ENCODE measurements at regions not wholly inside any gene's neighbourhood (a gene's known extent, or its start where the extent isn't known, plus 50 kb on each side); places are given as distances from the start of the nearest gene placed in this dataset.
A peak's percentile ranks its signal among the peaks of the same experiment; 100 is the strongest.

- DNase-seq (ENCODE audit: low spot score) = no peak
Observed at GRCh38 chr9:17894501-17895160, 315.8 kb downstream of the SH3GL2 start.

GRCh38 chr9:17900606-17901005, 321.7 kb downstream of the SH3GL2 start:
- DNase-seq (ENCODE audit: low spot score) = no peak

GRCh38 chr9:17905366-17905765, 326.5 kb downstream of the SH3GL2 start:
- DNase-seq (ENCODE audit: low spot score) = no peak

GRCh38 chr9:17905781-17906175, 326.9 kb downstream of the SH3GL2 start:
- no peak for DNase-seq (ENCODE audit: low spot score)

GRCh38 chr9:17906176-17906840, 327.4 kb downstream of the SH3GL2 start:
- DNase-seq (ENCODE audit: low spot score) = no peak

GRCh38 chr9:17906841-17907778, 328.2 kb downstream of the SH3GL2 start:
- no peak for DNase-seq (ENCODE audit: low spot score)

GRCh38 chr9:17907779-17908508, 329.1 kb downstream of the SH3GL2 start:
- no peak for DNase-seq (ENCODE audit: low spot score)

- DNase-seq (ENCODE audit: low spot score) = no peak
Observed at GRCh38 chr9:17926246-17926645, 347.4 kb downstream of the SH3GL2 start.

GRCh38 chr9:17927616-17928015, 348.8 kb downstream of the SH3GL2 start:
- DNase-seq (ENCODE audit: low spot score) = no peak

- no peak for DNase-seq (ENCODE audit: low spot score)
Observed at GRCh38 chr9:17928228-17928627, 349.4 kb downstream of the SH3GL2 start.

GRCh38 chr9:17928768-17929167, 349.9 kb downstream of the SH3GL2 start:
- DNase-seq (ENCODE audit: low spot score) = no peak

GRCh38 chr9:17929506-17929905, 350.6 kb downstream of the SH3GL2 start:
- no peak for DNase-seq (ENCODE audit: low spot score)

GRCh38 chr9:17930071-17930470, 351.2 kb downstream of the SH3GL2 start:
- DNase-seq (ENCODE audit: low spot score) = no peak

- DNase-seq (ENCODE audit: low spot score) = no peak
Observed at GRCh38 chr9:17936365-17936764, 357.5 kb downstream of the SH3GL2 start.

- no peak for DNase-seq (ENCODE audit: low spot score)
Observed at GRCh38 chr9:17938035-17938655, 359.3 kb downstream of the SH3GL2 start.

GRCh38 chr9:17942498-17942897, 363.6 kb downstream of the SH3GL2 start:
- DNase-seq (ENCODE audit: low spot score) = no peak

GRCh38 chr9:17955409-17955808, 376.5 kb downstream of the SH3GL2 start:
- DNase-seq (ENCODE audit: low spot score) = no peak

GRCh38 chr9:17958363-17958762, 379.5 kb downstream of the SH3GL2 start:
- DNase-seq (ENCODE audit: low spot score) = no peak

- DNase-seq (ENCODE audit: low spot score) = peak; percentile 14
Observed at GRCh38 chr9:17962747-17963146, 383.9 kb downstream of the SH3GL2 start.

- DNase-seq (ENCODE audit: low spot score) = no peak
Observed at GRCh38 chr9:17963498-17963897, 384.6 kb downstream of the SH3GL2 start.

GRCh38 chr9:17967731-17968130, 388.9 kb downstream of the SH3GL2 start:
- no peak for DNase-seq (ENCODE audit: low spot score)
